SK-N-SH (cell line): ENCODE measurements at regions not wholly inside any gene's neighbourhood (a gene's known extent, or its start where the extent isn't known, plus 50 kb on each side); places are given as distances from the start of the nearest gene placed in this dataset.

Experiments used
- POLR2AphosphoS5 ChIP-seq: IDR thresholded peaks from 2 replicates; pipeline ENCODE4 v1.6.1; 2012; ENCODE audit warnings: low read depth, low read length
- RCOR1 ChIP-seq: fragments of 150-350 bp; IDR thresholded peaks from 2 replicates; pipeline ENCODE4 v1.6.1; 2017; ENCODE audit warnings: antibody characterized with exemption, low read length
- TF ChIP-seq, protein P1 (sequence below): fragments of 200-600 bp; sonication (generic); IDR thresholded peaks from 2 replicates; pipeline ENCODE4 v1.6.1; 2017; ENCODE audit warnings: antibody characterized with exemption, mild to moderate bottlenecking, moderate library complexity

DNA sequence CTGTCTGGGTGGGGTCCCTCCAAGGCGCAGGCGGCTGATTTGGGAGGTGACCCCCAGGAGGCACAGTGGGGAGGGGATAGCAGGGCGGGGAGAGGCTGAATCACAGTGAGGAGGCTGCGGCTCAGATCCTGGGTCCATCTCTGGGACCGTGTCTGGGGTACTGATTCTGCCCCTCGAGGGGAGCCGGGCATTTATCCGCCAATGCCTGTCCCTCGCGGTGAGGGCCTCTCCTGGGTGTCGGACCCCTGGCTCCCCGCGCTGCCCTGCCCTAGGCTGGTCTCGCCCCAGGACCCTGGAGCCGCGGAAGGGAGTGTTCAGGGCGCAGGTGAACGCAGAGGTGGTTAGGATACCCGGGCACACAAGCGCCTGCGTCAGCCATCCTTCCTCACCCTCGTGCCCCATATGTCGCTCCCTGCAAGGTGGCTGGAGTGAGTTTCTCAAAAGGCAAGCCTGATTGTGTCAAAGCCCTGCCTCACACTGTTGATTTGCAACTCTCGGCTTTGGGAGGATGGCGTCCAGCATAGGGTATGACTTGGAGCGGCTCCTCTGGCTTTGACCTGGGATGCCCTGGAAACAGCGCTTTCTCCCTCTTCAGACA, 530.9 kb downstream of the PTPRU start:
- TF ChIP-seq, protein P1, sequence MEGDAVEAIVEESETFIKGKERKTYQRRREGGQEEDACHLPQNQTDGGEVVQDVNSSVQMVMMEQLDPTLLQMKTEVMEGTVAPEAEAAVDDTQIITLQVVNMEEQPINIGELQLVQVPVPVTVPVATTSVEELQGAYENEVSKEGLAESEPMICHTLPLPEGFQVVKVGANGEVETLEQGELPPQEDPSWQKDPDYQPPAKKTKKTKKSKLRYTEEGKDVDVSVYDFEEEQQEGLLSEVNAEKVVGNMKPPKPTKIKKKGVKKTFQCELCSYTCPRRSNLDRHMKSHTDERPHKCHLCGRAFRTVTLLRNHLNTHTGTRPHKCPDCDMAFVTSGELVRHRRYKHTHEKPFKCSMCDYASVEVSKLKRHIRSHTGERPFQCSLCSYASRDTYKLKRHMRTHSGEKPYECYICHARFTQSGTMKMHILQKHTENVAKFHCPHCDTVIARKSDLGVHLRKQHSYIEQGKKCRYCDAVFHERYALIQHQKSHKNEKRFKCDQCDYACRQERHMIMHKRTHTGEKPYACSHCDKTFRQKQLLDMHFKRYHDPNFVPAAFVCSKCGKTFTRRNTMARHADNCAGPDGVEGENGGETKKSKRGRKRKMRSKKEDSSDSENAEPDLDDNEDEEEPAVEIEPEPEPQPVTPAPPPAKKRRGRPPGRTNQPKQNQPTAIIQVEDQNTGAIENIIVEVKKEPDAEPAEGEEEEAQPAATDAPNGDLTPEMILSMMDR = no peak
- TF ChIP-seq POLR2AphosphoS5 (no peak), RCOR1 (no peak)
